ENCODE measurements at regions not wholly inside any gene's neighbourhood (a gene's known extent, or its start where the extent isn't known, plus 50 kb on each side); places are given as distances from the start of the nearest gene placed in this dataset.
"Not testable (repeated sequence)": the region's sequence is repeated elsewhere in the genome, so short reads cannot be mapped to it uniquely, and the experiment has no call there.

DNA sequence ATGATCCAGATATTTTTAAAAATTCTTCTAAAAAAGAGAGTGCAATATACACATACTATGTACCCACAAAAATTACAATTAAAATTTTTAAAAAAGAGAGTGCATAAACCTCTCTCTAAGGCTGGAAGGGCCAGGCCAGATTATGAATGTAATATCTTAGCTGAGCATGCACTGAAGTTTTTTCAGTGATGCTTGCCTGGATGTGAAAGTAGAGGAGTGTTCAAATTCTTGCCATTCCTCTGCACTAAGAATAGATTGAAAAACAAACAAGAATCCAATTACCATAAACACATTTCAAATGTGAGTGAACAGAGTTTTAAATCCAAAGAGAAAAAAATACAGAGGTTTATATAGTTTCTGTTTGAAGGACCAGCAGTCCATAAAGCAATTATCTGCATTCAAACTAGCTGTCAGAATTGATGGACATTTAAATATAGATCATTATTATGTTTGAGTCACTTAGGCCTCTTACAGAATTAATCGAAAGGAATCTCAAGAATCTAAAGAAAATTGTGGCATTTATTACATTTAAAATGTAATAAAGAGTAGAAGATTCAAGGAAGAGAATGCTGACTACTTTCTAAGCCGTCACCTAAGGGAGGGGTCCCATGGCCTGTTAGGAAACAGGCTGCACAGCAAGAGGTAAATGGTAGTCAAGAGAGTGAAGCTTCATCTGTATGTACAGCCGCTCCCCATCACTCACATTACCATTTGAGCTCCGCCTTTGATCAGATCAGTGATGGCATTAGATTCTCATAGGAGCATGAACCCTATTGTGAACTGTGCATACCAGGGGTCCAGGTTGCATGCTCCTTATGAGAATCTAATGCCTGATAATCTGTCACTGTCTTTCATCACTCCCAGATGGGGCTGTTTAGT lies 159.3 kb upstream of the MDFIC2 start:
- DNase-seq: no peak

DNA sequence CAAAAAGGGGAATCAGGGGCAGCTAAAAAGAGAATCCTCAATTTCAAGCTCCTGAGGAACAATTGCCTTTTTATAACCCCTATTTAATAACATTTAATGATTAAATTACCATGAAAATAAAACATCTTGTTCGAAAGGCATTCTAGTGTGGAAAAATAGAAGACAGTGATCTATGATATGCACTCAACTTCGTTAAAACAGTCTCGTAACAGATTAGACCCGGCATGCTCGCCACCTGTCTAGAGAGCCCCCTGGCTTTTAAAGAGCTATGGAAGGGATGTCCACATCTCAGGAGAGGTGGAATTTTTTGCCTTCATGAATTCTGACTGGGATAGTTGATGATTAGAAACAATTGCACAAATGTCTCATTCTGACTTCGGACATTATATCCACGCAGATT lies 153.7 kb upstream of the MDFIC2 start:
- no peak for DNase-seq

DNA sequence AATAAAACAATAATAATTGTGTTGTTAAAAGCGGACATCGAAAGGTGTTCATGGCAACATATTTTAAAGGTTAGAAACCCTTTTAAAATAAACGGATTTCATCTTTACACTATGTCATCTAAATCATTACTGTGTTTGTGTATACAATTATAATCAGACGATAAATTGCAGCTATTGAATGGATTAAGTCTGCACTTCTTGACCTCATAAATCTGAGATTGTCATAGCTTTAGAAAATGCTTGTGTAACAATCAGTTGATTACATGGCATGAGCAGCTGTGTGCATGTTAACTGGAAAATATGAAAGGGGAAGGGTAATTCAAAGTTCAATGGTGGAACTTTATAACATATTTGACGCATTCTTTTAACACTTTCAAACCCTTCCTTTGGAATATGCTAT lies 152.4 kb upstream of the MDFIC2 start:
- DNase-seq: no peak

DNA sequence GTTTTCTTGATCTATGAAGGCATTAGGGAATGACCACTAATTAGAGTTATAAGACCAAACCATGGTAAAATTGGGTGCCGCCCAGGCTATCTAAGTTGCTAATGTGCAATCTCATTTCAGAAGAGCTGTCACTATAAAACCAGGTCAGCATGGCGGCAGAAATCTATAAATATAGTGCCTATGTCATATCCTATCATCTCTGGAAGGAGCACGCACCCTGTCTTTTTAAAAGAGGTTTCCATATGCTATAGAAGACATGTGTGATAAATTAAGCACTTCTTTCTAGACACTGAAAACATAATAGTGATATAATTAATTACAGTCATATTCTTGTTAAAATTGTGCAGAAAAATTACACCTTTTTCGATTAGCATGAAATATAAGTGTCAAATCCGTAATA lies 152.0 kb upstream of the MDFIC2 start:
- DNase-seq: no peak

DNA sequence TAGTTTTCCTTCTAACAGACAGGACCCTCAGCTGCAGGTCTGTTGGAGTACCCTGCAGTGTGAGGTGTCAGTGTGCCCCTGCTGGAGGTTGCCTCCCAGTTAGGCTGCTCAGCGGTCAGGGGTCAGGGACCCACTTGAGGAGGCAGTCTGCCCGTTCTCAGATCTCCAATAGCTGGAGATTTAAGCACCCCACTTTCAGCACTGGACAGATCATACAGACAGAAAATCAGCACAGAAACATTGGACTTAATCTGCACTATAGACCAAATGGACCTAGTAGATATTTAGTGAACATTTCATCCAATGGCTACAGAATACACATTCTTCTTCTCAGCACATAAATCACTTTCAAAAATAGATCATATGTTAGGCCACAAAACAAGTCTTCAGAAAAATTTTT lies 137.8 kb upstream of the MDFIC2 start:
- not testable (repeated sequence) for DNase-seq

DNA sequence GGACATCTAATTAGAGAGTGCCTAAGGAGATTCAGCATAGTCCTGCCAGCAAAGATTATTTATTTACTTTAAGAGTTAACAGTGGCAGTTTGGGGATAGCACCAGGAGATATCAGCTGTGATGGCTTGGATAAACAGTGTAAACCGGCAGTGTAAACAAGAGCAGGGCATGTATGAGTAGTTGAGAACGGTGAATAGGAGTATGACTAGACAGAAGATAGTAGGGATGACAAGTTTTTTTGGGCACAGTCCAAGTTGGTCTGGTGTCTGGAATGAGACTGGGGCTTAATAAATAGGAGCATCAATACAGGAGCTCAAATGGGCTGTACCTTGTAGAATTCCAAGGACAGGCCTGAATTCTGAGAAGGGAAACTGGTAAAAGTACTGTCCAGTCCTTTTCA lies 123.0 kb upstream of the MDFIC2 start:
- DNase-seq: not testable (repeated sequence)

DNA sequence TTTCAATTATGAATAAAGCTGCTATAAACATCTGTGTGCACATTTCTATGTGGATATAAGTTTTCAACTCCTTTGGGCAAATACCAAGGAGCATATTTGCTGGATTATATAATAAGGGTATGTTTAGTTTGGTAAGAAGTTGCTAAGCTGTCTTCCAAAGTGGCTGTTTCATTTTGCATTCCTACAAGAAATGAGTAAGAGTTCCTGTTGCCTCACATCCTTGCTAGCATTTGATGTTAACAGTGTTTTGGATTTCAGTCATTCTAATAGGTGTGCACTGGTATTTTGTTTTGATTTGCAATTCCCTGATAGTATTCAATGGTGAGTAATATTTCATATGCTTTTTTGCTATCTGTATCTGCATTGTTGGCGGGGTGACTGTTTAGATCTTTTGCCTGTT lies 120.7 kb upstream of the MDFIC2 start:
- no peak for DNase-seq

DNA sequence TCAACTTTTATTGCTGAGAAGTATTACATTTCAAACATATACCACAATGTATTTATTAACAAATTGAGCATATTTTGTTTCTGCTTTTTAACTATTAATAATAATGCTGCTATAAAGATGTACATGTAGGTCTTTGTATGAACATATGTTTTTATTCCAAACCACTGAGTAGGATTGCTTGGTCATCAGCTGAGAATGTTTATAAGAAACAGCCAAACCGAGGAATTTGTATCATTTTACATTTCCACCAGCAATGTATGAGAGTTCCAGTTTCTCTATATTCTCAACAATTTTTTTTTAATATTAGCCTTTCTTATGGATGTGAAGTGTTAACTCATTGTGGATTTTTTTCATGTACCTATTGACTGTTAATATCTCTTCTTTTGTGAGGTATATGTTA lies 119.5 kb upstream of the MDFIC2 start:
- DNase-seq: no peak

DNA sequence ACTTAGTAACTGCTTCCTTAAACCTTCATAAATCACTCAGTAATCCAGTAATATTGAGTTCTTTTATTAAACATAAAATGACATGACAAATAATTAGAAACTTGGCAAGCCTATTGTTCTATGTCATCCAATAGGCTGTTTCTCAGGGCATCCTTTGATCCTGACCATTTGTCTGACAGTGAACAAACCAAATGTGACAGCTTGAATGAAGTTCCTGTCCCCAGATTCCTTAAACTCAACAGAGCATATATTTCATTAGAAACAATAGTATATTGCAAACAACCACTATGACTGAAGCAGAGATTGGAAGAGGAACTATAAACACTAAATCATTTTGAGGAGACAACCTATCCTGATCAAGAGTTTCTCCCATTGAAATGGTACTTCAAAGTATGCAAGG lies 113.6 kb upstream of the MDFIC2 start:
- DNase-seq: no peak

DNA sequence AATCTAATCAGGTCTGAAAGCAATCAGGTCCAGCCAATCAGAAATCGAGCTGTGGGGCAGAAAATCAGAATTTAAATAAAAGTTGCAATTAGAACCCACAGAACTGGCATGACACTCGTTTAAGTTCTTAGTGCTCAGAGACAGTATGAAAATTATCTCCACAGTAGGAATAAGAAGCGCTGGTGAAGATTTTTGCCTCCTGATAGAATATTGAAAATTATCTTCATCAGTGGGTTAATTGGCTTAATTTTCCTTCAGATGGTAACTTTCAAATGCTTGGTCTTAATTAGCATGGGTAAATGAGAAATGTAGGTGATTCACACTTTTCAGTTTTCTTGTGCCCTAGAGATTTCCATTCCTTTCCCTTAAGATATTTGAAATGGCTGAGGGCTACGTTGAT lies 109.1 kb upstream of the MDFIC2 start:
- DNase-seq: no peak

DNA sequence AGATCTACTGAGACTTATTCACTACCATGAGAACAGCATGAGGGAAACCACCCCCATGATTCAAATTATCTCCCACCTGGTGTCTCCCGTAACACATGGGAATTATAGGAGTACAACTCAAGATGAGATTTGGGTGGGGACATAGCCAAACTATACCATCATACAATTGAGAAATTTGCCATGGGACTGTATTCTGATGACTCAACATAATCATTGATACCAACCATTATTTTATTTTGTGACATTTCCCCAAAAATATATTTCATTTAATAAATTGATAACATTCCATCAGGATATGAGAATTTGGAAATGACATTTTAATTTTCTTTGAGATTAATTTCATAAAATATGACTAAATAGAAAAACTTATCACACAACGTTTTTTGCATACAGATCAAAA lies 96.6 kb upstream of the MDFIC2 start:
- no peak for DNase-seq

DNA sequence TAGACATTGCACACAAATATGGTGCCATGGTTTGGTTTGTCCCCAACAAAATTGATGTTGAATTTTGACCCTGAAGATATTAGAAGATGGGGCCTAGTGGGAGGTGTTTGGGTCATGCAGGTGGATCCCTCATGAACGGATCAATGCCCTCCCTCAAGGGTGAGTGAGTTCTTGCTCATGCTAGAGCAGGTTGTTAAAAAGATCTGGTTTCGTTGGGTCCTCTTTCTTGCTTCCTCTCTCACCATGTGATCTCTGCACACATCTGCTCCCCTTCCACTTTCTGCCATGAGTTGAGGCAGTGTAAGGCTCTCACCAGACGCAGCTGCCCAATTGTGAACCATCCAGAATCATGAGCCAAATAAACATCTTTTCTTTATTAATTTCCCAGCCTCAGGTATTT lies 87.8 kb upstream of the MDFIC2 start:
- DNase-seq: no peak

DNA sequence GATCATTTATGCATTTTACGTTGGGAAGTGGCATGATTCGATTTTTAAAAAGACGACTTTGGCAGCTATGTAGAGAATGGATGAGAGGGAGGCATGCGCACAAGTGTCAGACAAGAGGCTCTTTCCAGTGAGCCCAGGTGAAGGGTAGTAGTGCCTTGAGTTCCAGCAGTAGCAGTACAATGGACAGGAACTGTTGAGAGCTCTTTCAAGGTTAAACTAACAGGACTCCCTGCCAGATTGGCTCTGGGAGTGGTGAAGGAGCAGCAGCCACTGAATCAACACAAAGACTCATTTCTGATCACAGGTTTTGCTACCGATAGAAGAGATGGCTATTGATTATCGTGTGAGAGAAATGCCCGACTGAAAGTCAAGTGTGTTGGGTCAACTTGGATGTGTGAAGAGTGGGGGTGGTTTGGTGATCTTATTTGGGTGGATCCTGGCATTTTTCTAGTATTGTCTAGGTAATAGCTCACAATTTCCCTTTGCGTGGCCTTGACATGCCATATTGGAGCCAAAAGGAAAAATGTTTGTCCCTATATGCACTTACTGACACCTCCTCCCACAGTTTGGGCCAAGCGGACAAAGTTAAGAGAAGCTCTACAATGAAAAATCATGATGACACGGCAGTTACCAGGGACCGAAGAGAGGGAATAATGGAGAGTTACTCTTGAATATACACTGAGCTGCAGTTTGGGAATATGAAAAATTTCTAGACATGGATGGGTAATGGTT lies 81.6 kb upstream of the MDFIC2 start:
- no peak for DNase-seq

DNA sequence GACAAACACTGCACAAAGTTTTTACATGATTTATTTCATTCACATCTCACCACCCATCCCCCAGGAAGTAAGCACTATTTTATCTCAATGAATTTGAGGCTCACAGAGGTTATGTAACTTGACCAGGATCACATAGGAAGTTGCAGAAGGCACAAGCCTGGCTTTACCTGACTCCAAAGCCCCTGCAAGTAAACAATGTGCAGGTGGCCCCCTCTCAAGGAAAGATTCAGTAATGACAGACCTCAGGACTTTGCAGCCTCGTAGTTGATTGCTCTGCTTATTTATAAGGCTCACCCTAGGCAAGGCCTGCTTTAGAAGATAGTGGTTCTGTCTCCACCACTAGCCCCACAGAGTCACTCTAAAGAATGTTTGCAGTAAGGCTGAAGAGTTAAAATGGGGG lies 79.8 kb upstream of the MDFIC2 start:
- no peak for DNase-seq

DNA sequence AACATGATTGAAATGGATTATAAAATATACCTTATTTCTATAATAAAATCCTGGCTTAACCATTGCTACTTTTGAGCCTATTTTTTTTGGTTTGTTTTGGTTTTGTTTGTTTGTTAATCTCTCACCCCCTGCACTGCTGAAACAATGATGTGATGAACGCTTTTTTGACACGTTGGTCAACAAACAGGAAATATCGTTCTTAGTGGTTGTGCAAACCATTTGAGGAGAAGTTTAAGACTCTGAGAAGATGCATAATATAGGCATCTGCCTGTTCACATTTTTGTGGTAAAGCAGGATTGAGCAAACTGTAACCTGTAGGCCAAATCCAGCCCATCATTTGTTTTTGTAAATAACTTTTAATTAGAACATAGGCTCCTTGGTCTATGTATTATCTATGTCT lies 75.5 kb upstream of the MDFIC2 start:
- no peak for DNase-seq

DNA sequence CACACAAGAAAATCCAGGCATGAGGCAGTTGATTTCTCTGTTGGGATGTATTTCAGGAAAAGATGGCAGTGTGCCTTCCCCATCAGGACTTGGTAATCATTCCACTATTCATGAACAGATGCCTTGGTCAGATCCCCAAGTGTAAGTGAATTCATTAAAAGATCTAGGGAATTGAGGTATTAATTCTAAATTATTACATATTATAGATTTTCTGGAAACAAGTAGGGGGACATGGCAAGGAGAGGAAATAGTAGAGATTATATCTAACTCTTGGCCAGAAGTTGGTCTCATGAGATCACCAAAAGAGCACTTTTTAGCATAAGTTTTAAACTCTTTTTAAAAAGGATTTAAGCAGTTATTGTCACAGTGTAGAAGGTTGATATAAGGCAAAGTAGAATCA lies 74.4 kb upstream of the MDFIC2 start:
- DNase-seq: no peak

DNA sequence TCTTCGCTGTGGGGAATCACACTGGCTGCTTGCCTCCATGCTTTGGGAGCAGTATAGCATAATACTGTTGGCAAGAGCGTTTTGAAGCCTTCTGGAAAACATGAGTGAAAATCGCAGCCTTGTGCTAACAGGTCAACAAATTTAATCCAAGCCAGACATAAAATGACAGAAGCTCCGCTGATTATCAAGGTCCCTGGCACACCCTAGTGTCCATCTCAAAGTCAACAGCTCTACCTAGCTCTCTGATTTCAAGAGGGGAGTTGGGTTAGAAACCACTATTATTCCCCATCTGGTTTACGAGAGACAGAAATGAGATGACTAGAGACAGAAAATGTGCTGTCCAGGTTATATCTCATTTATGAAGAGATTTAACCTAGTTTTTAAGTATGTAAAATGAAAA lies 73.6 kb upstream of the MDFIC2 start:
- no peak for DNase-seq

DNA sequence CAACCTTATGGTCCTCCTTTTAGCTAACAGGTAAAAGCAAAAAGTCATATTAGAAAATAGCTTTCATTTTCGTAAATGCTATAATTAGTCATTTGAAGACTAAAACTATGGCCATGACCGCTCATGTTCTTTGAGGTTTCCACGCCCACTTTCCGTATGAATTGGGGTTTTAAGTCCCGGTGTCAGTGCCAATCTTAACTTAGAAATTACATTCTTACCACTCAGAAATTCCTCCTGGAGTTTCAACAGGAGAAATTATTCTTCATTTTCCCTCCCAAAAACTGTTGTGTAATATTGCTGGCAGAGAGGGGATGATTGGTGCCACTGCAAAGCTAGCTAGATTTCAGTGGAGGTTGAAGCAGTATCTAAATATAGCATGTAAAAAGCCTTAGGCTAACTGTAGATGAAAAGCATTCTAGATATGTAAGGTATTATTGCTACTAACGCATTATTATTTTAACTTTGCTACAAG lies 71.0 kb upstream of the MDFIC2 start:
- no peak for DNase-seq

DNA sequence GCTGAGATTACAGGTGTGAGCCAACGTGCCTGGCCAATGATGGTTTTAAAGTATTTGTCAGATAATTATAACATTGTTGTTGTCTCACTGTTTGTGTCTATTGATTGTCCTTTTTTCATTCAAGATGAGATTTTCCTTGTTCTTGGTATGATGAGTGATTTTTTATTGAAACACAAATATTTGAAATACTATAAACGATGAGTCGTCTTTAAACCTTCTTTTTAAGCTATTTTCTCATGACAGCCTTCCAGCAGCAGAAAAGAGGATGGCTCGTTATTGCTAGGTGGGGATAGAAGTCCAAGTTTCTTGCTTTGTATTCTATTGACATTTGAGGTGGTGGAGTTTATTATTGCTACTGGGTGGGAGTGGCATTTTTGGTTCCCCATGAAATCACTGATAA lies 61.7 kb upstream of the MDFIC2 start:
- DNase-seq: no peak

Measured in NCI-H1048 (cell line).